ENCODE measurements at regions not wholly inside any gene's neighbourhood (a gene's known extent, or its start where the extent isn't known, plus 50 kb on each side); places are given as distances from the start of the nearest gene placed in this dataset.
"Not testable (repeated sequence)": the region's sequence is repeated elsewhere in the genome, so short reads cannot be mapped to it uniquely, and the experiment has no call there.

GRCh38 chr1:70828177-70828576 lies 219.4 kb downstream of the PTGER3 start:
- no peak for TF ChIP-seq EP300 (IDR thresholded peaks at IDR 0.05)
- TF ChIP-seq POLR2AphosphoS5 (IDR thresholded peaks at IDR 0.05), result no peak
- no peak for TF ChIP-seq CTCF (IDR thresholded peaks at IDR 0.05)
- Histone ChIP-seq H3K9me3 (no peaks in the 10 kb centered on the region), H3K4me3 (no peak overlapping the region), H3K36me3 (no peaks in the 10 kb centered on the region), H3K27me3 (no peaks in the 10 kb centered on the region), H3K27ac (no peak overlapping the region), H3K4me1 (no peaks in the 10 kb centered on the region)
- 70 to 77% methylated on average over 1 of the region's 1 CpG for WGBS, 2 donors (ENCODE audit: low coverage in 1 of 2)
- no peak for ATAC-seq

- not testable (repeated sequence) for H3K9me3 ChIP-seq, H3K36me3 ChIP-seq, H3K27me3 ChIP-seq, ATAC-seq, H3K4me1 ChIP-seq, H3K27ac ChIP-seq, H3K4me3 ChIP-seq
- 54 to 60% methylated on average over 1 to 2 of the region's 2 CpGs for WGBS, 2 donors (ENCODE audit: low coverage in 1 of 2)
Observed at GRCh38 chr1:70834365-70834764, 213.3 kb downstream of the PTGER3 start.

- Histone ChIP-seq H3K27me3 (no peaks in the 10 kb centered on the region), H3K4me1 (no peaks in the 10 kb centered on the region), H3K27ac (no peak overlapping the region), H3K4me3 (no peak overlapping the region), H3K9me3 (no peaks in the 10 kb centered on the region), H3K36me3 (no peaks in the 10 kb centered on the region)
- TF ChIP-seq EP300 (IDR thresholded peaks at IDR 0.05) (no peak), POLR2AphosphoS5 (IDR thresholded peaks at IDR 0.05) (no peak), POLR2A (IDR thresholded peaks at IDR 0.05) (no peak), CTCF (IDR thresholded peaks at IDR 0.05) (no peak)
- 44 to 46% methylated on average over 1 of the region's 1 CpG for WGBS, 2 donors (ENCODE audit: low coverage in 1 of 2)
- ATAC-seq, result no peak
Observed at GRCh38 chr1:70836456-70836855, 211.2 kb downstream of the PTGER3 start.

GRCh38 chr1:70840260-70840953 lies 207.2 kb downstream of the PTGER3 start:
- 18 to 45% methylated on average over 3 of the region's 3 CpGs for whole genome bisulfite sequencing, 2 donors (ENCODE audit: low coverage in 1 of 2)
- Histone ChIP-seq H3K36me3 (no peaks in the 10 kb centered on the region), H3K27ac (no peak overlapping the region), H3K4me3 (no peak overlapping the region), H3K9me3 (no peaks in the 10 kb centered on the region), H3K27me3 (no peaks in the 10 kb centered on the region), H3K4me1 (no peaks in the 10 kb centered on the region)
- no peak for ATAC-seq
- TF ChIP-seq POLR2A (IDR thresholded peaks at IDR 0.05) (no peak), CTCF (IDR thresholded peaks at IDR 0.05) (no peak), EP300 (IDR thresholded peaks at IDR 0.05) (no peak), POLR2AphosphoS5 (IDR thresholded peaks at IDR 0.05) (no peak)

GRCh38 chr1:70842562-70842961 lies 205.1 kb downstream of the PTGER3 start:
- H3K9me3 ChIP-seq, result no peaks in the 10 kb centered on the region
- no peaks in the 10 kb centered on the region for H3K36me3 ChIP-seq
- no peak overlapping the region for H3K4me3 ChIP-seq
- H3K27ac ChIP-seq, result no peak overlapping the region
- TF ChIP-seq POLR2AphosphoS5 (IDR thresholded peaks at IDR 0.05) (no peak), POLR2A (IDR thresholded peaks at IDR 0.05) (no peak), EP300 (IDR thresholded peaks at IDR 0.05) (no peak), CTCF (IDR thresholded peaks at IDR 0.05) (no peak)
- 73% methylated on average over 1 of the region's 1 CpG; no CpG with 5 or more reads in 1 of the 2 donors for WGBS, 2 donors (ENCODE audit: low coverage in 1 of 2)
- no peaks in the 10 kb centered on the region for H3K27me3 ChIP-seq
- H3K4me1 ChIP-seq, result no peaks in the 10 kb centered on the region
- ATAC-seq, result no peak

All from gastroesophageal sphincter (tissue), 4 donors.